ENCODE measurements at regions not wholly inside any gene's neighbourhood (a gene's known extent, or its start where the extent isn't known, plus 50 kb on each side); places are given as distances from the start of the nearest gene placed in this dataset.
"Not testable (repeated sequence)": the region's sequence is repeated elsewhere in the genome, so short reads cannot be mapped to it uniquely, and the experiment has no call there.

- no peak for DNase-seq
- no peaks in the 10 kb centered on the region for H3K36me3 Mint-ChIP-seq (ENCODE audit: low read depth)
- H3K4me3 Mint-ChIP-seq = no peak overlapping the region
- H3K27me3 Mint-ChIP-seq = peaks cover 8% of the 10 kb centered on the region
- intact Hi-C loops (cut with micrococcal nuclease) = loop anchor here (1.0 to 10.0 kb wide), 2 partner anchors 172 to 614 kb away; no protein-coding TSS in a partner anchor
- H3K4me1 Mint-ChIP-seq = no peaks in the 10 kb centered on the region
- H3K9me3 Mint-ChIP-seq = no peaks in the 10 kb centered on the region
- H3K27ac Mint-ChIP-seq = no peak overlapping the region
Measured at GRCh38 chr4:112938461-112939058, 110.9 kb upstream of the ANK2 start.

- DNase-seq = no peak
- Mint-ChIP-seq H3K4me1 (no peaks in the 10 kb centered on the region), H3K27me3 (peaks cover 3% of the 10 kb centered on the region), H3K9me3 (no peaks in the 10 kb centered on the region), H3K36me3 (ENCODE audit: low read depth) (no peaks in the 10 kb centered on the region), H3K27ac (no peak overlapping the region), H3K4me3 (no peak overlapping the region)
- intact Hi-C loops (cut with micrococcal nuclease) = loop anchor here (10.0 kb wide), 1 partner anchor 615 kb away; no protein-coding TSS in a partner anchor
Measured at GRCh38 chr4:112939901-112940300, 109.6 kb upstream of the ANK2 start.

- Mint-ChIP-seq H3K27me3 (peaks cover 3% of the 10 kb centered on the region), H3K27ac (no peak overlapping the region), H3K36me3 (ENCODE audit: low read depth) (no peaks in the 10 kb centered on the region), H3K4me1 (no peaks in the 10 kb centered on the region), H3K9me3 (no peaks in the 10 kb centered on the region), H3K4me3 (no peak overlapping the region)
- no peak for DNase-seq
- intact Hi-C loops (cut with micrococcal nuclease) = no loop called here
Measured at GRCh38 chr4:112940336-112940735, 109.1 kb upstream of the ANK2 start.

GRCh38 chr4:112942077-112942476, 107.4 kb upstream of the ANK2 start:
- intact Hi-C loops (cut with micrococcal nuclease) = no loop called here
- Mint-ChIP-seq H3K27me3 (peaks cover 7% of the 10 kb centered on the region), H3K9me3 (no peaks in the 10 kb centered on the region), H3K27ac (no peak overlapping the region), H3K36me3 (ENCODE audit: low read depth) (no peaks in the 10 kb centered on the region), H3K4me3 (no peak overlapping the region), H3K4me1 (no peaks in the 10 kb centered on the region)
- DNase-seq = no peak

- Mint-ChIP-seq H3K27ac (no peak overlapping the region), H3K27me3 (peaks cover 9% of the 10 kb centered on the region), H3K4me1 (no peaks in the 10 kb centered on the region), H3K4me3 (no peak overlapping the region), H3K9me3 (no peaks in the 10 kb centered on the region), H3K36me3 (ENCODE audit: low read depth) (no peaks in the 10 kb centered on the region)
- DNase-seq = no peak
- intact Hi-C loops (cut with micrococcal nuclease) = no loop called here
Measured at GRCh38 chr4:112942997-112943396, 106.5 kb upstream of the ANK2 start.

- DNase-seq = no peak
- no peaks in the 10 kb centered on the region for H3K36me3 Mint-ChIP-seq (ENCODE audit: low read depth)
- no peaks in the 10 kb centered on the region for H3K9me3 Mint-ChIP-seq
- H3K4me1 Mint-ChIP-seq = no peaks in the 10 kb centered on the region
- H3K27ac Mint-ChIP-seq = no peak overlapping the region
- H3K4me3 Mint-ChIP-seq = no peak overlapping the region
- intact Hi-C loops (cut with micrococcal nuclease) = no loop called here
- peaks cover 9% of the 10 kb centered on the region for H3K27me3 Mint-ChIP-seq
Measured at GRCh38 chr4:112944006-112944405, 105.4 kb upstream of the ANK2 start.

GRCh38 chr4:112946127-112946526, 103.3 kb upstream of the ANK2 start:
- Mint-ChIP-seq H3K36me3 (ENCODE audit: low read depth) (no peaks in the 10 kb centered on the region), H3K9me3 (no peaks in the 10 kb centered on the region), H3K4me3 (no peak overlapping the region), H3K4me1 (no peaks in the 10 kb centered on the region), H3K27ac (no peak overlapping the region), H3K27me3 (peaks cover 9% of the 10 kb centered on the region)
- DNase-seq = no peak
- intact Hi-C loops (cut with micrococcal nuclease) = no loop called here

GRCh38 chr4:112947616-112948015, 101.8 kb upstream of the ANK2 start:
- no peak overlapping the region for H3K27ac Mint-ChIP-seq
- no peaks in the 10 kb centered on the region for H3K9me3 Mint-ChIP-seq
- H3K27me3 Mint-ChIP-seq = peaks cover 14% of the 10 kb centered on the region
- no peaks in the 10 kb centered on the region for H3K36me3 Mint-ChIP-seq (ENCODE audit: low read depth)
- no peak overlapping the region for H3K4me3 Mint-ChIP-seq
- intact Hi-C loops (cut with micrococcal nuclease) = no loop called here
- no peaks in the 10 kb centered on the region for H3K4me1 Mint-ChIP-seq
- no peak for DNase-seq

- Mint-ChIP-seq H3K27me3 (peaks cover 9% of the 10 kb centered on the region), H3K9me3 (no peaks in the 10 kb centered on the region), H3K4me1 (no peaks in the 10 kb centered on the region), H3K27ac (no peak overlapping the region), H3K4me3 (no peak overlapping the region), H3K36me3 (ENCODE audit: low read depth) (no peaks in the 10 kb centered on the region)
- no peak for DNase-seq
- intact Hi-C loops (cut with micrococcal nuclease) = no loop called here
Measured at GRCh38 chr4:112951362-112952312, 97.8 kb upstream of the ANK2 start.

GRCh38 chr4:112952313-112952700, 97.1 kb upstream of the ANK2 start:
- Mint-ChIP-seq H3K36me3 (ENCODE audit: low read depth) (no peaks in the 10 kb centered on the region), H3K27ac (no peak overlapping the region), H3K4me1 (no peaks in the 10 kb centered on the region), H3K4me3 (no peak overlapping the region), H3K27me3 (peaks cover 9% of the 10 kb centered on the region), H3K9me3 (no peaks in the 10 kb centered on the region)
- intact Hi-C loops (cut with micrococcal nuclease) = no loop called here
- no peak for DNase-seq

GRCh38 chr4:112953262-112953661, 96.2 kb upstream of the ANK2 start:
- no peak overlapping the region for H3K4me3 Mint-ChIP-seq
- H3K27me3 Mint-ChIP-seq = peaks cover 7% of the 10 kb centered on the region
- intact Hi-C loops (cut with micrococcal nuclease) = no loop called here
- H3K4me1 Mint-ChIP-seq = no peaks in the 10 kb centered on the region
- H3K36me3 Mint-ChIP-seq (ENCODE audit: low read depth) = no peaks in the 10 kb centered on the region
- no peak for DNase-seq
- no peaks in the 10 kb centered on the region for H3K9me3 Mint-ChIP-seq
- no peak overlapping the region for H3K27ac Mint-ChIP-seq

GRCh38 chr4:112954286-112954685, 95.2 kb upstream of the ANK2 start:
- H3K27me3 Mint-ChIP-seq = peaks cover 7% of the 10 kb centered on the region

GRCh38 chr4:112956484-112956896, 93.0 kb upstream of the ANK2 start:
- H3K4me1 Mint-ChIP-seq = no peaks in the 10 kb centered on the region
- H3K4me3 Mint-ChIP-seq = no peak overlapping the region
- H3K27ac Mint-ChIP-seq = no peak overlapping the region
- no peak for DNase-seq
- H3K9me3 Mint-ChIP-seq = no peaks in the 10 kb centered on the region
- intact Hi-C loops (cut with micrococcal nuclease) = no loop called here
- H3K36me3 Mint-ChIP-seq (ENCODE audit: low read depth) = no peaks in the 10 kb centered on the region
- peaks cover 6% of the 10 kb centered on the region for H3K27me3 Mint-ChIP-seq

More at GRCh38 chr4:112954286-112954685, 95.2 kb upstream of the ANK2 start:
- H3K27ac Mint-ChIP-seq = no peak overlapping the region
- H3K4me3 Mint-ChIP-seq = no peak overlapping the region
- intact Hi-C loops (cut with micrococcal nuclease) = no loop called here
- no peak for DNase-seq
- no peaks in the 10 kb centered on the region for H3K36me3 Mint-ChIP-seq (ENCODE audit: low read depth)
- H3K9me3 Mint-ChIP-seq = no peaks in the 10 kb centered on the region
- no peaks in the 10 kb centered on the region for H3K4me1 Mint-ChIP-seq

GRCh38 chr4:112957764-112958163, 91.7 kb upstream of the ANK2 start:
- H3K9me3 Mint-ChIP-seq; DNase-seq; H3K4me1 Mint-ChIP-seq; H3K27ac Mint-ChIP-seq; intact Hi-C loops (cut with micrococcal nuclease); H3K27me3 Mint-ChIP-seq; H3K4me3 Mint-ChIP-seq; H3K36me3 Mint-ChIP-seq (ENCODE audit: low read depth): not testable (repeated sequence)

Data from activated CD4-positive, alpha-beta T cell treated with anti-CD3 and anti-CD28 coated beads, Interleukin-2, amount 10 ng/mL, durations not matched to agents 24 days and 14 days (primary cell).